HG02798 (cell line): ENCODE measurements at regions not wholly inside any gene's neighbourhood (a gene's known extent, or its start where the extent isn't known, plus 50 kb on each side); places are given as distances from the start of the nearest gene placed in this dataset.
"Not testable (repeated sequence)": the region's sequence is repeated elsewhere in the genome, so short reads cannot be mapped to it uniquely, and the experiment has no call there.

Experiments used
- ATAC-seq: cut with Tn5 transposase; IDR thresholded peaks from one replicate; pipeline ENCODE4 v1.9.1; 2021; ENCODE audit warnings: mild to moderate bottlenecking; ENCODE audit not compliant: unreplicated experiment, poor library complexity

DNA sequence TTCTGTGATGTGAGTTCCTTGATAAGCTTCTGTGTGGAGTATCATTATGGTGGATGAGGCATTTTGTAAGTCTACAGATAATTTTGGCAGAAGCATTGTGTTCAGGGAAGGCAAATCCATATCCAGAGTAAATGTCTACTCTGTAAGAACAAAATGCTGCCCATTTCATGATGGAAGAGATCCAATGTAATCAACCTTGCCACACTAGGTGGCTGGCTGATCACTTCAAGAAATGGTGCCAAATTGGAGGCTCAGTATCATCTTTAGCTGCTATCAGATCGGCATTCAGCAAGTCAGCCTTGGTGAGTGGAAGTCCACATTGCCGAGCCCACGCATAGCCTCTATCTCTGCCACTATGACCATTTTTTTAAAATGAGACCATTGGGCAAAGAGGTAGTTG, 565.8 kb upstream of the USP24 start:
- ATAC-seq: no peak

DNA sequence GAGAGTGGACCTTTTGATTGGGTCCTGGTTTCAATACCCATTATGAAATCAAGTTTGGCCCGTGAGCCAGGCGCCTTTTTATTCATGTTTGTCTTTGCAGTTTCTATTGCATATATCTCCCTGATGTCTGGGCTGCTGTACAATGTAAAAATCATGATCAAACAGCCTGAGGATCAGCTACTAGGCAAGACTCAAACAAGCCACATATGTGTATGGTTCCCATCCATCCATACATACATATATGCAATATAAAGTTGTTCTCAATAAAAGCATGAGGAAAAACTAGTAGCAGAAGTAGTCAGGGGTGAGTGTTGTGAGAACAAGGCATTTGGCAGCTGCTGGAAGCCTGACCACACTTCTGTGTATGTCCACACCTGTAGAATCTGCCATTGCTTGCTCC, 562.4 kb upstream of the USP24 start:
- no peak for ATAC-seq

GRCh38 chr1:55775007-55775406, 559.8 kb upstream of the USP24 start:
- ATAC-seq: no peak

GRCh38 chr1:55774446-55774845, 559.3 kb upstream of the USP24 start:
- ATAC-seq: no peak

- ATAC-seq: no peak
These were observed 558.2 kb upstream of the USP24 start for GRCh38 chr1:55773211-55773940.

DNA sequence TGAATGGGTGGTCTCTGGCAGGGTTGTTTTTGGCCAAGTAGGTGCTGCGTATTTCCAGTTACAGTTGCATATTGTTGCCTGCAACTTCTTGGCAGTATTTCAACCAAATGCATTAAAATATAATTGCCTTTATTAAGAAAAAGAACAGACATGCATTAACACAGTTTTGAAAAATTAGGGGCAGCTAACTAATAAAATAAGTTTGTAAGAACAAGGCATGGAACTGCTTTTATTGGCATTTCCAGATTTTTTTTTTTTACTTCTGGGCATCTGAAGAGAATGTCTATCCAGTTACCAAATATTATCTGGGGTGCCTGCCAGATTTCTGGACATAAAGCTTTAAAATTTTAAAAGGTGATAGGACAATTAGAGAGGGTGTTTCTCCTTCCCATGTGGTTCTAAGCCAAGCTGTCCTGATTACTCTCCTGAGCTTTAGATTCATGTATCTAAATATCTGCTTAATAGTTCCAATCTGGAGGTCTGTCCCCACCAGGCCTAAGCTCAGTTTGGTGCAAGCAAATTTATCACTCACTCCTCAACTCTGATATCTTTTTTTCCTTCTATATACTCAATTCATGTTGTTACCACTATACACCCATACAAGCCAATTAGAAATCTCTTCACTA, 553.3 kb upstream of the USP24 start:
- no peak for ATAC-seq

GRCh38 chr1:55767171-55767570, 552.0 kb upstream of the USP24 start:
- no peak for ATAC-seq

DNA sequence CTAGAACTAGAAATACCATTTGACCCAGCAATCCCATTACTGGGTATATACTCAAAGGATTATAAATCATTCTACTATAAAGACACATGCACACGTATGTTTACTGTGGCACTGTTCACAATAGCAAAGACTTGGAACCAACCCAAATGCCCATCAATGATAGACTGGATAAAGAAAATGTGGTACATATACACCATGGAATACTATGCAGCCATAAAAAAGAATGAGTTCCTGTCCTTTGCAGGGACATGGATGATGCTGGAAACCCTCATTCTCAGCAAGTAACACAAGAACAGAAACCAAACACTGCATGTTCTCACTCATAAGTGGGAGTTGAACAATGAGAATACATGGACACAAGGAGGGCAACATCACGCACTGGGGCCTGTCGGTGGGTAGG, 550.3 kb upstream of the USP24 start:
- not testable (repeated sequence) for ATAC-seq

- ATAC-seq: no peak
These were observed 536.6 kb upstream of the USP24 start for GRCh38 chr1:55751776-55752175.

GRCh38 chr1:55750628-55750995, 535.4 kb upstream of the USP24 start:
- no peak for ATAC-seq

DNA sequence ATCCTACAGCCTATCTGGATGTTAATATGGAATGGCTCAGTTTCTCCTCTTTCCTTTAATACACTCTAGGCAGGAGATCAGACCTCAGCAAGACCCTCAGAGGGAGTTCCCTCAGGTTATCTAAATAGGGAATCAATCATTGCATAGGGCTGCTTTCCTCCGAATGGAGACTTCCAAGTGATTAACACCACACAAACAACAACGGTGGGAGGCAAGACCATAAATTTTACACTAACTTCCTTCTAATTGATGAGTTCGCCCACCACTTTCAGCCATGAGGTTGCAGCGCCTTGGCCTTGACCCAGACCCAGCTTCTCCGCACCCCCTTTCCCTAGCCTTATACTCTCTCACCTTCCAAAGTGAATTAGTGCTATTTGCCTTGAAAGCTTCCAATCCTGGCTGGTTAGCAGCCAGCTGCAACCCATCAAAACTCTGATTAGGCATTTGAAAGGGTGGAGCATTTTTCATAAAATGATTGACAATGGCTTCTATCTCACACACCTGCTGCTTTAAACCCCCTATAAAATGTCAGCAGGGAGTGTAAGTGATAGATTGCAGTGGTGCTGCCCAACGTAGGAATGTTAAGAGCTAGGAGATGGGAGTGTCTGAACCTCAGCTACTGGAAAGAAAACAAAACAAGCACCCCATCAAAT, 534.9 kb upstream of the USP24 start:
- ATAC-seq: no peak

DNA sequence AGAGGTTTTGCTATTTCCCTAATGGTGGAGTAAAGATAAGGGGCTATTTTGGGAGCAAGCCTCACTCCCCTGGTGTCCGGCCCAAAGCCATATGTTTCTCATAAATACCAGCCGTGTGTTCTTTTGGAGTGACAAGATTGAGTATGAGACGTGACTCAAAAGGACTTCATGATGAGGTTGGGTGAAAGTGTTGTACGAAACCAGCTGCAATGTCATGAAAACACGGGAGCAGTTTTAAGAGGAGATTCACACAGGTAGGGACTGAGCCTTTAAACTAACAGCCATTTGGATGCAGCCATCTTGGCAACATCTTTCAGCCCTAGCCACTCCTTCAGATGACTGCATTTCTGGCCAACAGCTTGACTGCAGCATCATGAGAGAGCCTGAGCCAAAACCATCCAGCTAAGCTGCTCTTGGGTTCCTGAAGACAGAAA, 532.3 kb upstream of the USP24 start:
- no peak for ATAC-seq

- no peak for ATAC-seq
These were observed 531.5 kb upstream of the USP24 start for GRCh38 chr1:55746710-55747109.

DNA sequence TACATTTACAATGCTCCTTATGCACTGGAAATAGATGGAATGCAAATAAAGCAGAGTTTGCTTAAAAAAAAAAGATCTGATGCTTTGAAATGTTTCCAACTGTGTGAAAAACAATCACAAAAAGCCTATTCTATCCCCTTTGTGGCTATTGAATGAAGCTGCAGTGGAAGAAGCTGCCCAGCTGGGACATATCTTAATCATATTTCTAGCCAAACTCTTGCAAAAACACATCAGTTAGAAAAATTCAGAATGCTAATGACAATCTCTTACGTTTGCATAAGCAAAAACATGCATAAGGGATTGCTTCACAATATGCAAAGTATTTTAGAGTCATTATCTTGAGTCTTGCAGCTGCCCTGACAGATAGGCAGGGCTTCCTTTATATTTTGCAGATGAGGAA, 526.4 kb upstream of the USP24 start:
- no peak for ATAC-seq

GRCh38 chr1:55735106-55735505, 519.9 kb upstream of the USP24 start:
- no peak for ATAC-seq

DNA sequence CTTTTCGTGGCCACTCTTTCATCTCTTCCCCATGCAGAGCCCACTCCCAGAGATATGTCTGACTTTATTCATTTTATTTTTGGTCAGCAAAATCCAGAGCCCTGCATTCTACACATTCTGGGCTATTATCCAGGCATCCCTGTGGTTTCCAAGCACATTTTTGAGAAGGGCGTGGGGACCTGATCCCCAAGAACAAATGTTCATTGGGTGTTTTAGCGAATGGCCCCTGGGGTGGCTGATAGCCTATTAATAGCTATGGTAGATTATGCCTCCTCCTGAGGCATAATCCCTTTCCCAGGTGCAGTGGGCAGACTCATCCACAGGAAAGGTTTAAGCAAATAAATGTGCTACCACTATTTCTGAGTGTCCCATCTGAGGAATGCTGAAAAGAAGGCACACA, 511.8 kb upstream of the USP24 start:
- no peak for ATAC-seq

DNA sequence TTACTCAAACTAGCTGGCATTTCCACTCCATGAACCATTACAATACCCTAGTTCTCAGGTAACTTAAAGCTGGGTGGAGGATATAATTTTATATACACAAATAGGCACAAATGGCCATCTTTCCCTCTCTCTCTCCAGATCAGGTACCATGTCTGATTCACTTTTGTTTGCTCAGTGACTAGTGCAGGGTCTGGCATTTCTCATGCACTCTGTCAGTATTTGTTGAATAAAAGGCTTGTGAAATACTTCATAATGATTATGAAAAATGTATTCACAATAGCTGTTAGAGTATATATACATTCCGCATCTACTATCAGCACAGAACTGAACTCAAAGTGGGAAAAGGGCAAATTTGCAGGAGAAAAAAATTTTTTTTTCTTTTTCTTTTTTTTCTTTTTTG, 510.2 kb upstream of the USP24 start:
- no peak for ATAC-seq

- no peak for ATAC-seq
These were observed 509.6 kb upstream of the USP24 start for GRCh38 chr1:55724551-55725325.

DNA sequence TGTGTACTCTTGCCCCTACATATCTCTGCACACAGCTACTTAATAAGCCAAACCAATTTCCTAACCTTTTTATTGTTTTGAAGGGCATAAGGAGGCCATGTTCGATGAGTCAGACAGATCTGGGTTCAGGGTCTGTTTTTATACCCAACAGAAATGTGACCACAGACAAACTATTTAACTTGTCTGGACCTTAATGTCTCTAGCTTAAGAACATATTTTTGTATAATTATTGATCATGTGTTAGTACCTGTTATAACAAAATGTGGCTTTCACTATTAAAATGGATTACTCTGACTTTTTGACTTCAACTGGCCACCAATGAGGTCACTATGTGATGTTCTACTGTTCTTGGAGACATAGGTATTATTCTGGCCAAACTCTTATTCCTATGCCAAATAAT, 507.8 kb upstream of the USP24 start:
- no peak for ATAC-seq

DNA sequence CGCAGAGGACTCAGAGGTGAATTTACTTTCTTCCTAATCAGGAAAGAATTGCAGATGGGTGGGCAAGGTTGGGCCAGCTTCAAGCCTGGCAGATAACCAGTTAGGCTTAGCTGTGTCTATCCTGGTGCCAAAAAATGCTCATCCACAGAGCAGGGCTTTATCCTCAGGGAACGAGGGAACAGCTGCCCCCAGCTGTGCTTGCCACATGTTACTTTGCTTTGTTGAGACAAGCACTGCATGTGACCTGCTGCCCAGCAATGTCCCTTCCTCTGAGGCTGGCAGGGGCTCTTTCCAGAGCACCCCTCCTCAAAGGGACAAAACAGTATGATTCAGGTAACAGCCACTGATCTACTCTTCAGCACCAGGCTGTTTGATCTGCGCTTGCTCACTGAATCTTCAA, 505.1 kb upstream of the USP24 start:
- no peak for ATAC-seq
